ENCODE measurements at regions not wholly inside any gene's neighbourhood (a gene's known extent, or its start where the extent isn't known, plus 50 kb on each side); places are given as distances from the start of the nearest gene placed in this dataset.

- no peak for TF ChIP-seq EGR1 (IDR thresholded peaks at IDR 0.05)
- TF ChIP-seq MAX (IDR thresholded peaks at IDR 0.05), result no peak
- TF ChIP-seq FOXM1 (IDR thresholded peaks at IDR 0.05; ENCODE audit: borderline replicate concordance, low read depth), result no peak
- no peak for TF ChIP-seq NFIC (IDR thresholded peaks at IDR 0.05)
- no peak for TF ChIP-seq RAD21 (IDR thresholded peaks at IDR 0.05; ENCODE audit: low read depth)
- TF ChIP-seq CREB1 (IDR thresholded peaks at IDR 0.05; ENCODE audit: low read depth), result no peak
- no peak for TF ChIP-seq CEBPB (IDR thresholded peaks at IDR 0.05)
- TF ChIP-seq EP300 (IDR thresholded peaks at IDR 0.05; ENCODE audit: borderline replicate concordance), result no peak
- TF ChIP-seq YY1 (IDR thresholded peaks at IDR 0.05; ENCODE audit: low read depth), result no peak
- TF ChIP-seq TCF12 (IDR thresholded peaks at IDR 0.05; ENCODE audit: low read depth), result no peak
- TF ChIP-seq USF1 (IDR thresholded peaks at IDR 0.05), result no peak
Observed at GRCh38 chr15:38150148-38150547, 102.5 kb upstream of the SPRED1 start.
